ENCODE measurements at regions not wholly inside any gene's neighbourhood (a gene's known extent, or its start where the extent isn't known, plus 50 kb on each side); places are given as distances from the start of the nearest gene placed in this dataset.

DNA sequence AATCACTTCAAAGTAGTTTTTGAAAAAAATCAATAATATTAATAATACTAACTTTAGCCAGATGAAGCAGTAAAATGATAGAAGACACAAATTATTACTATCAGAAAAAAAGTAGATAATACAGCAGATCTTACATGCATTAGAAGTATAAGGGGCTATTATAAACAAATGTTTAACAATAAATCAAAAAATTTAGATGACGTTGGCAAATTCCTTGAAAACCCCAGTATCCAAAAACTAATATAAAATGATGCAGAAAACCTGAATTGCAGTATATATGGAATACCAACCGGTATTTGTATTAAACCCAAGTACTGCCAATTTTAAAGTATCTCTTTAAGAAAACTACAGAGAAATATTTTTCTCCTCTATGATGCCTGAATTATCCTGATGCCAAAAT, 573.3 kb upstream of the CTNND2 start:
- TF ChIP-seq, protein P1, sequence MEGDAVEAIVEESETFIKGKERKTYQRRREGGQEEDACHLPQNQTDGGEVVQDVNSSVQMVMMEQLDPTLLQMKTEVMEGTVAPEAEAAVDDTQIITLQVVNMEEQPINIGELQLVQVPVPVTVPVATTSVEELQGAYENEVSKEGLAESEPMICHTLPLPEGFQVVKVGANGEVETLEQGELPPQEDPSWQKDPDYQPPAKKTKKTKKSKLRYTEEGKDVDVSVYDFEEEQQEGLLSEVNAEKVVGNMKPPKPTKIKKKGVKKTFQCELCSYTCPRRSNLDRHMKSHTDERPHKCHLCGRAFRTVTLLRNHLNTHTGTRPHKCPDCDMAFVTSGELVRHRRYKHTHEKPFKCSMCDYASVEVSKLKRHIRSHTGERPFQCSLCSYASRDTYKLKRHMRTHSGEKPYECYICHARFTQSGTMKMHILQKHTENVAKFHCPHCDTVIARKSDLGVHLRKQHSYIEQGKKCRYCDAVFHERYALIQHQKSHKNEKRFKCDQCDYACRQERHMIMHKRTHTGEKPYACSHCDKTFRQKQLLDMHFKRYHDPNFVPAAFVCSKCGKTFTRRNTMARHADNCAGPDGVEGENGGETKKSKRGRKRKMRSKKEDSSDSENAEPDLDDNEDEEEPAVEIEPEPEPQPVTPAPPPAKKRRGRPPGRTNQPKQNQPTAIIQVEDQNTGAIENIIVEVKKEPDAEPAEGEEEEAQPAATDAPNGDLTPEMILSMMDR (conservative IDR thresholded peaks at IDR 0.05), result no peak
- no peak for TF ChIP-seq ZFX (IDR thresholded peaks at IDR 0.05)
